Neural progenitor cell (in vitro differentiated cells): ENCODE measurements at regions not wholly inside any gene's neighbourhood (a gene's known extent, or its start where the extent isn't known, plus 50 kb on each side); places are given as distances from the start of the nearest gene placed in this dataset.

Experiments used
- EZH2 ChIP-seq: fragments of 200-600 bp; sonication (generic); IDR thresholded peaks from 2 replicates; pipeline ENCODE4 v1.6.1; 2017; ENCODE audit warnings: antibody characterized with exemption, mild to moderate bottlenecking, moderate library complexity
- TF ChIP-seq, protein P1 (sequence below): fragments of 200-600 bp; sonication (generic); IDR thresholded peaks from 2 replicates; pipeline ENCODE4 v1.5.1; 2017; ENCODE audit warnings: antibody characterized with exemption, mild to moderate bottlenecking

DNA sequence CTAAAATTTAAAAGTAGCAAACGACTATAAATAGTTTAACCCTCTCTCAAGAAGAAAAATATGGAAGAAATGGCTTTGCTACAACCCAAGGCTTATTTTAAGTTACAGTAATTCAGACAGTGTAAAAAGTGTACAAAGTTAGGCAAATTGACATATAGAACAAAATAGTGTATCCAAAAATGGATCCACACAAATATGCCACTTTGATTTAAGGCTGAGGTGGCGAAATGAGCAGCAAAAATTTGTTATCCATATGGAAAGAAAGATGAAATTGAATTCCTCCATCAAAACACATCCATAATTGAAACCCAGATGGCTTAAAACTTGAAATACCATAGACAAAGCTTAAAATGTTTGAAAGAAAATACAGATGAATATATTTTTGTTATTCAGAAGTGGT lies 540.8 kb downstream of the BRINP3 start:
- TF ChIP-seq, protein P1, sequence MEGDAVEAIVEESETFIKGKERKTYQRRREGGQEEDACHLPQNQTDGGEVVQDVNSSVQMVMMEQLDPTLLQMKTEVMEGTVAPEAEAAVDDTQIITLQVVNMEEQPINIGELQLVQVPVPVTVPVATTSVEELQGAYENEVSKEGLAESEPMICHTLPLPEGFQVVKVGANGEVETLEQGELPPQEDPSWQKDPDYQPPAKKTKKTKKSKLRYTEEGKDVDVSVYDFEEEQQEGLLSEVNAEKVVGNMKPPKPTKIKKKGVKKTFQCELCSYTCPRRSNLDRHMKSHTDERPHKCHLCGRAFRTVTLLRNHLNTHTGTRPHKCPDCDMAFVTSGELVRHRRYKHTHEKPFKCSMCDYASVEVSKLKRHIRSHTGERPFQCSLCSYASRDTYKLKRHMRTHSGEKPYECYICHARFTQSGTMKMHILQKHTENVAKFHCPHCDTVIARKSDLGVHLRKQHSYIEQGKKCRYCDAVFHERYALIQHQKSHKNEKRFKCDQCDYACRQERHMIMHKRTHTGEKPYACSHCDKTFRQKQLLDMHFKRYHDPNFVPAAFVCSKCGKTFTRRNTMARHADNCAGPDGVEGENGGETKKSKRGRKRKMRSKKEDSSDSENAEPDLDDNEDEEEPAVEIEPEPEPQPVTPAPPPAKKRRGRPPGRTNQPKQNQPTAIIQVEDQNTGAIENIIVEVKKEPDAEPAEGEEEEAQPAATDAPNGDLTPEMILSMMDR = no peak
- no peak for TF ChIP-seq EZH2
